H1 (cell line): ENCODE measurements at regions not wholly inside any gene's neighbourhood (a gene's known extent, or its start where the extent isn't known, plus 50 kb on each side); places are given as distances from the start of the nearest gene placed in this dataset.

Experiments
- ASH2L ChIP-seq: fragments of 200-600, 300-600 bp; sonication (generic); IDR thresholded peaks from one replicate; pipeline ENCODE4 v1.7.1; 2017; ENCODE audit warnings: low read length
- CTBP2 ChIP-seq: IDR thresholded peaks from 2 replicates; pipeline ENCODE4 v1.7.0; 2011; ENCODE audit warnings: borderline replicate concordance, mild to moderate bottlenecking, moderate library complexity, mixed read lengths, low read length; ENCODE audit not compliant: insufficient read depth, insufficient read length
- MAFK ChIP-seq: IDR thresholded peaks from 2 replicates; pipeline ENCODE4 v1.6.1; 2012; ENCODE audit warnings: low read depth, mild to moderate bottlenecking, improper control_type of control experiment, low read length
- TF ChIP-seq, protein P1 (sequence below), 3 experiments: IDR thresholded peaks; 1 replicate in 2 of 3; 2 replicates in 1 of 3; pipeline versions ENCODE4 v1.5.1 to v1.6.1; 2011; ENCODE audit warnings: low read length in 3 of 3, mild to moderate bottlenecking in 3 of 3, inconsistent platforms in 2 of 3, low read depth in 1 of 3, moderate library complexity in 1 of 3; ENCODE audit not compliant: insufficient read depth in 1 of 3; ENCODE audit errors: control extremely low read depth in 1 of 3

DNA sequence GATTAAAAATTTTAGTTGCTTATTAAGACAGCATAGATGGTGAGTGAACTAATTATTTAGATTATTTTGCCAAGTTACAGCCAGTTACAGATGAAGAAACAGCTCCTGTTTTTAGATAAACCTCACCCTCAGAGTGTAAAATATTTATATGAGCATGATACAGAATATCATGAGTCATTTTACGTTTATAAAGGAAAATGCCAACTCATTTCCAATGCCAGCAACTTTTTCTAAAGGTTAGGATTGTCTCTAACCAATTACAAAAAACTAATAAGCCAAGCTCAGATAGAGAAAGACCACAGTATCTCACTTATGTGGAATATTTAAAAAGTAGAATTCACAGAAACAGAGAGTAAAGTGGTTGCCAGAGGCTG lies 590.1 kb downstream of the LTN1 start (continued):
- TF ChIP-seq, protein P1, sequence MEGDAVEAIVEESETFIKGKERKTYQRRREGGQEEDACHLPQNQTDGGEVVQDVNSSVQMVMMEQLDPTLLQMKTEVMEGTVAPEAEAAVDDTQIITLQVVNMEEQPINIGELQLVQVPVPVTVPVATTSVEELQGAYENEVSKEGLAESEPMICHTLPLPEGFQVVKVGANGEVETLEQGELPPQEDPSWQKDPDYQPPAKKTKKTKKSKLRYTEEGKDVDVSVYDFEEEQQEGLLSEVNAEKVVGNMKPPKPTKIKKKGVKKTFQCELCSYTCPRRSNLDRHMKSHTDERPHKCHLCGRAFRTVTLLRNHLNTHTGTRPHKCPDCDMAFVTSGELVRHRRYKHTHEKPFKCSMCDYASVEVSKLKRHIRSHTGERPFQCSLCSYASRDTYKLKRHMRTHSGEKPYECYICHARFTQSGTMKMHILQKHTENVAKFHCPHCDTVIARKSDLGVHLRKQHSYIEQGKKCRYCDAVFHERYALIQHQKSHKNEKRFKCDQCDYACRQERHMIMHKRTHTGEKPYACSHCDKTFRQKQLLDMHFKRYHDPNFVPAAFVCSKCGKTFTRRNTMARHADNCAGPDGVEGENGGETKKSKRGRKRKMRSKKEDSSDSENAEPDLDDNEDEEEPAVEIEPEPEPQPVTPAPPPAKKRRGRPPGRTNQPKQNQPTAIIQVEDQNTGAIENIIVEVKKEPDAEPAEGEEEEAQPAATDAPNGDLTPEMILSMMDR (IDR thresholded peaks at IDR 0.05; ENCODE audit: control extremely low read depth in 1 of 3, insufficient read depth in 1 of 3, low read depth in 1 of 3, low read length in 3 of 3), result no peak
- TF ChIP-seq MAFK (no peak), ASH2L (no peak), CTBP2 (no peak)
